BLaER1 (cell line): ENCODE measurements at regions not wholly inside any gene's neighbourhood (a gene's known extent, or its start where the extent isn't known, plus 50 kb on each side); places are given as distances from the start of the nearest gene placed in this dataset.
A peak's percentile ranks its signal among the peaks of the same experiment; 100 is the strongest.

Experiments
- H3K27ac ChIP-seq: shearing (Covaris generic); formaldehyde crosslinking; 2 replicates; pipeline ENCODE4 v1.8.1; 2022
- H3K27me3 ChIP-seq: shearing (Covaris generic); formaldehyde crosslinking; 2 replicates; pipeline ENCODE4 v1.8.1; 2022
- H3K36me3 ChIP-seq: shearing (Covaris generic); formaldehyde crosslinking; 2 replicates; pipeline ENCODE4 v1.8.1; 2022
- H3K4me1 ChIP-seq: shearing (Covaris generic); formaldehyde crosslinking; 2 replicates; pipeline ENCODE4 v1.8.1; 2022
- H3K4me2 ChIP-seq: shearing (Covaris generic); formaldehyde crosslinking; 2 replicates; pipeline ENCODE4 v1.8.1; 2022
- H3K4me3 ChIP-seq: shearing (Covaris generic); formaldehyde crosslinking; 2 replicates; pipeline ENCODE4 v1.8.1; 2022
- H3K9ac ChIP-seq: shearing (Covaris generic); formaldehyde crosslinking; 2 replicates; pipeline ENCODE4 v1.8.1; 2022
- H3K9me3 ChIP-seq: shearing (Covaris generic); formaldehyde crosslinking; 2 replicates; pipeline ENCODE4 v1.8.1; 2022
- H4K20me1 ChIP-seq: shearing (Covaris generic); formaldehyde crosslinking; 2 replicates; pipeline ENCODE4 v1.8.1; 2022
- Cebpa-rat ChIP-seq: shearing (Covaris generic); IDR thresholded peaks from 2 replicates; pipeline ENCODE4 v1.8.1; 2022

- H3K4me3 ChIP-seq = no peak overlapping the region
- H3K27ac ChIP-seq = peak overlapping the region; percentile 57; the same call in 1 of the 2 replicates
- no peaks in the 10 kb centered on the region for H3K36me3 ChIP-seq
- H3K4me1 ChIP-seq = peaks cover 66% of the 10 kb centered on the region
- H3K27me3 ChIP-seq = no peaks in the 10 kb centered on the region
- TF ChIP-seq Cebpa-rat = no peak
- peaks cover 16% of the 10 kb centered on the region; the same call in 1 of the 2 replicates for H3K9me3 ChIP-seq
- H4K20me1 ChIP-seq = no peaks in the 10 kb centered on the region
- H3K9ac ChIP-seq = no peak overlapping the region
- H3K4me2 ChIP-seq = peak overlapping the region; percentile 83
Observed at GRCh38 chr21:43313221-43313938, 113.6 kb downstream of the SIK1 start.

DNA sequence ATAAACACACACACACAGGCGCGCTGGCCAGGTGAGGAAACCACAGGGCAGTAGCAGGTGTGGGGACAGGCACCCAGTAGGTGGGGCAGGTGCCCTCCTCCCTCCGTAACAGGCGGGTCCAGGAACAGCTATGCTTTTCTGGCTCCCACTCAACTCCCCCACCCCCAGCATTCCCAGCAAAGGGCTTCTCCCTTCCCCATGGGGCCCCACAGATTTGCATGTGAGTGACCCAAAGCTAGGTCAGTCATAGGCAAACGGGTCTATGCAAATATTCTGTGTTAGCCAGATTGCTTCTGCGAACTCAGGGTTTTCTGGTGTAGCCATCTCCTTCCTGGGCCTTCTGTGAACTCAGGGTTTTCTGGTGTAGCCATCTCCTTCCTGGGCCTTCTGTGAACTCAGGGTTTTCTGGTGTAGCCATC, 114.2 kb downstream of the SIK1 start:
- no peak for TF ChIP-seq Cebpa-rat
- Histone ChIP-seq H3K4me3 (no peak overlapping the region), H3K36me3 (no peaks in the 10 kb centered on the region), H3K9me3 (peaks cover 14% of the 10 kb centered on the region; the same call in 1 of the 2 replicates), H3K27ac (no peak overlapping the region), H3K4me2 (peak overlapping the region; percentile 40), H3K27me3 (no peaks in the 10 kb centered on the region), H4K20me1 (no peaks in the 10 kb centered on the region), H3K4me1 (peaks cover 66% of the 10 kb centered on the region), H3K9ac (no peak overlapping the region)

DNA sequence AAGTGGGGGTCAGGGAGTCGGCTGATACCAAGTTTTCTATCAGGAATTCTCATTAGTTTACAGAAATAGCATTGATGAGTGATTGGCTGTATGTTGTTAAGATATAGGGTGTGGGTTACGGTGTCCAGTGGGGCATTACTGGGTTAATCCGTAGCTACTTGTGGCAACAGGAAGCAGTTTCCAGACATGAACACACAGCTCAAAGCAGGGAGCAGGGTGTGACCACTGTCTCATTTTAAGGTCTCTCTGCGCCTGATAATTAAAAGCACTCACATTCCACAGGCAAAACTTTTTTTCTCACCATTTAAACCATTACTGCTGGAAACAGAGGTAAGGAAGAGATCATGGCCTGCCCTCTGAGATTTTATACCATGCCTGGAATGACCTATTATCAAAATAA, 114.9 kb downstream of the SIK1 start:
- peaks cover 68% of the 10 kb centered on the region for H3K4me1 ChIP-seq
- H3K36me3 ChIP-seq = no peaks in the 10 kb centered on the region
- TF ChIP-seq Cebpa-rat = no peak
- H3K4me2 ChIP-seq = peak overlapping the region; percentile 40; the same call in 1 of the 2 replicates
- no peak overlapping the region for H3K9ac ChIP-seq
- H3K27me3 ChIP-seq = no peaks in the 10 kb centered on the region
- no peak overlapping the region for H3K4me3 ChIP-seq
- H4K20me1 ChIP-seq = no peaks in the 10 kb centered on the region
- no peak overlapping the region for H3K27ac ChIP-seq
- 0 out of 2 replicates have a peak, but pooled peaks cover 6% of the 10 kb centered on the region for H3K9me3 ChIP-seq

DNA sequence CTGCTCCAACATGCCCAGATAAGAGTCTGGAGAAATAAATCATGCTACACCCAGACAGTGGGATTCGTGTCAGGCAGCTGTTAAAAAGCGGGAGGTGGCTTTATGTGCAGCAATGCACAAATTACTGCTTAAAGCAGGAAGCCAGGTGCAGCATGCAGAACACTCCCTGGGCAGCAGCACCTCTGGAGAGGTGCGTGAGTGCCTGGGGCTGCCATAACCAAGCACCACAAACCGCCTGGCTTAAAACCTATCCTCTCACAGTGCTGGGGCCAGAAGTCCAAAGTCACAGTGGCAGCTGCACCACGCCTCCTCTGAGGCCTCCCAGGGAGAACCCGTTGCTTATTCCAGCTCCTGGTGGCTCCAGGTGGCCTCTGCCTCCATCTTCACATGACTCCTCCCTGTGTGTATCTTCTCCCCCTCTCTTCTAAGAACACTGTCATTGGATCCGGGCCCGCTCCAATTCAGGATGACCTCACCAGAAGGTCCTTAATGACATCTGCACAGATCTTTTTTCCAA, 115.6 kb downstream of the SIK1 start:
- H3K4me2 ChIP-seq = peak overlapping the region; percentile 20; the same call in 1 of the 2 replicates
- H3K9ac ChIP-seq = no peak overlapping the region
- no peak for TF ChIP-seq Cebpa-rat
- no peaks in the 10 kb centered on the region for H4K20me1 ChIP-seq
- H3K36me3 ChIP-seq = no peaks in the 10 kb centered on the region
- H3K27me3 ChIP-seq = no peaks in the 10 kb centered on the region
- no peak overlapping the region for H3K27ac ChIP-seq
- peaks cover 74% of the 10 kb centered on the region for H3K4me1 ChIP-seq
- H3K4me3 ChIP-seq = no peak overlapping the region
- H3K9me3 ChIP-seq = no peaks in the 10 kb centered on the region

GRCh38 chr21:43308815-43309283, 118.1 kb downstream of the SIK1 start:
- no peaks in the 10 kb centered on the region for H4K20me1 ChIP-seq
- no peaks in the 10 kb centered on the region for H3K27me3 ChIP-seq
- no peaks in the 10 kb centered on the region for H3K9me3 ChIP-seq
- no peak overlapping the region for H3K9ac ChIP-seq
- H3K36me3 ChIP-seq = no peaks in the 10 kb centered on the region
- H3K4me1 ChIP-seq = peaks cover 69% of the 10 kb centered on the region
- H3K27ac ChIP-seq = no peak overlapping the region
- no peak overlapping the region for H3K4me2 ChIP-seq
- no peak overlapping the region for H3K4me3 ChIP-seq
- TF ChIP-seq Cebpa-rat = no peak

DNA sequence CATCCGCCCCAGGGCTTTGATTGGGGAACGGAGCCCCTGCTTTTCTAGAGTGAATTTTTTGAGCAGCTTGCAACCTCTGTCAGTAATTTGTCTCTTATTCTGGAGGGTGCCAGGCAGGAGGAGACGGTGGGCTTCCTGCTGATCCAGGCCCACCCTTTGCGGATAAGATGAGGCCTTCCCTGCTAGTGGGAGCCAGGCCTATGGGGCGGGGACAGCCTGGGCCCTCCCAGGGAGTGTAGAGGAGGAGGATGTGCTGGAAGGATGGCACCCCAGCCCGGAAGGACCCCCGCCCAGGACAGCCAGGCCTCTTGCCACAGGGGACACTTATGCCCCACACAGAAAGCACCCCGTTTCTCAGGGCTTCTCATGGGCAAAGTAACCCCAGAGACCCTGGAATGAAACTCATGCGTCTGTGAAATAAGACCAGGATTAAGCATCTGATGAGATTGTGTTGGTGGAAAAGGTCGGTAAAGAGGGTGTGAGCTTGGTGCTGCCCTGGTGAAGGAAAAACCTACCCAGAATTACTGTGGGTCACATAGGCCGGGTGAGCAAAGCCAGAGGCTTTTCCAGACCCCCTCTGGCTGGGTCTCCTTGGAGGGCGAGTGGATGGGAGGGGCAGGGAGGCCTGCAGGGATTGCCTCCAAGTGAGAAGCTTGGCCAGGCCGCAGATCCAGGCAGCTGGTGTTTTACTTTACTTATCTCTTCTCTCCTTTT, 118.7 kb downstream of the SIK1 start:
- no peak for TF ChIP-seq Cebpa-rat

DNA sequence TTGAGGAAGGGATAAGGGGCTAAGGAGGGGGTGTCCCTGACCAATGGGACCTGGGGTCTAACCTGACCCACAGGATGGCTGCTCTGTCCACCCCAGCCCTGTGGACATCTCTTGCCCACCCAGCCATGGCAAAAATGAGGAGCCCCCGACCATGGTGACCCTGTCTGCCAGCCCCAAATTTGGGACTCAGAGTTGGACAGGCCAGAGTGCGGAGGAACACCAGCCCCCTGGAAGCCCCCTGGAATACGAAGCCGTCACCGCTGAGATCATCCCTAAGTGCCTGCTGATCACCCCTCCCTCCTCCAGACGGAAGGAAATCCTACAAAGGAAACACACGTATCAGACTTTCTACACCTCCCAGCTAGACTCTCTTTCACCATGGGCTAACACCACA, 119.3 kb downstream of the SIK1 start:
- peak overlapping the region; percentile 79 for H3K4me2 ChIP-seq
- H3K4me3 ChIP-seq = no peak overlapping the region
- no peaks in the 10 kb centered on the region for H3K27me3 ChIP-seq
- no peak overlapping the region for H3K27ac ChIP-seq
- H3K9me3 ChIP-seq = no peaks in the 10 kb centered on the region
- TF ChIP-seq Cebpa-rat = no peak
- H3K36me3 ChIP-seq = no peaks in the 10 kb centered on the region
- H3K9ac ChIP-seq = no peak overlapping the region
- H4K20me1 ChIP-seq = no peaks in the 10 kb centered on the region
- H3K4me1 ChIP-seq = peaks cover 65% of the 10 kb centered on the region

More for the DNA sequence above, 118.7 kb downstream of the SIK1 start:
- H4K20me1 ChIP-seq = no peaks in the 10 kb centered on the region
- no peaks in the 10 kb centered on the region for H3K9me3 ChIP-seq
- no peaks in the 10 kb centered on the region for H3K27me3 ChIP-seq
- H3K4me1 ChIP-seq = peaks cover 69% of the 10 kb centered on the region
- H3K9ac ChIP-seq = no peak overlapping the region
- no peak overlapping the region for H3K27ac ChIP-seq
- no peaks in the 10 kb centered on the region for H3K36me3 ChIP-seq
- H3K4me3 ChIP-seq = no peak overlapping the region
- H3K4me2 ChIP-seq = peak overlapping the region; percentile 79

- Histone ChIP-seq H4K20me1 (no peaks in the 10 kb centered on the region), H3K9me3 (no peaks in the 10 kb centered on the region), H3K27me3 (no peaks in the 10 kb centered on the region), H3K27ac (no peak overlapping the region), H3K4me3 (no peak overlapping the region), H3K9ac (no peak overlapping the region), H3K4me1 (peaks cover 59% of the 10 kb centered on the region), H3K36me3 (no peaks in the 10 kb centered on the region), H3K4me2 (peak overlapping the region; percentile 79)
- no peak for TF ChIP-seq Cebpa-rat
Observed at GRCh38 chr21:43306911-43307676, 119.8 kb downstream of the SIK1 start.

DNA sequence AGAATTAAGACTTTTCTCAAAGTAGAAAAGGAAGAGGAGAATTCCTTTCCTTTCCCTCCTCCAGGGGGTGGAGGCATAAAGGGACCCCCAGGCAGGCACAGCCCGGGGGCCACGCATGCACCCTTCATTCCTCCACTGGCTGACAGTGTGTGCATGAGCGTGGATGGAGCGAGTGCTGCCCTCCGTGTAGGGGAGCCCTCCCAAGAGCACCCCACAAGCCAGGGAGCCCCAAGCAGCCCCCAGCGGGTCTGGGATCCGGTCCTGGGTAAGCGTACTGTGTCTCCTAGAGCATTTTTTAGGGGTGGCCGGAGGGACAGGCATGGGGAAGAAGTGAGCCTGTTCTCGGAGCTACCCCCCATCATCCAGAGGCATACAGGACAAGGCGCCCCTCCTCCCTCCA, 120.5 kb downstream of the SIK1 start:
- Histone ChIP-seq H3K9ac (no peak overlapping the region), H3K4me1 (peaks cover 52% of the 10 kb centered on the region), H3K4me2 (peak overlapping the region; percentile 79)

More for the DNA sequence above, 120.5 kb downstream of the SIK1 start:
- Histone ChIP-seq H3K27me3 (no peaks in the 10 kb centered on the region), H3K9me3 (no peaks in the 10 kb centered on the region), H3K36me3 (no peaks in the 10 kb centered on the region), H3K27ac (no peak overlapping the region), H3K4me3 (no peak overlapping the region), H4K20me1 (no peaks in the 10 kb centered on the region)
- no peak for TF ChIP-seq Cebpa-rat
